Upper lobe of left lung (tissue), 6 donors: ENCODE measurements at regions not wholly inside any gene's neighbourhood (a gene's known extent, or its start where the extent isn't known, plus 50 kb on each side); places are given as distances from the start of the nearest gene placed in this dataset.
"Not testable (repeated sequence)": the region's sequence is repeated elsewhere in the genome, so short reads cannot be mapped to it uniquely, and the experiment has no call there.

Experiments used
- ATAC-seq, 2 donors: fragments of 200-7000 bp; cut with Tn5 transposase; one replicate each; pipeline ENCODE4 v1.9.1; 2022; ENCODE audit warnings: mild to moderate bottlenecking in 2 of 2, moderate library complexity in 2 of 2; ENCODE audit not compliant: low FRiP score in 2 of 2
- DNase-seq, 2 donors: peaks; one replicate each; pipeline ENCODE4 v3.0.0-alpha.2; 2019 to 2020
- H3K27ac ChIP-seq, 4 donors: fragments of 200-600 bp; sonication (generic); one replicate each; pipeline ENCODE4 v1.5.1; 2016 to 2019
- H3K27me3 ChIP-seq, 4 donors: fragments of 200-600 bp; sonication (generic); one replicate each; pipeline ENCODE4 v1.5.1; 2017 to 2019
- H3K36me3 ChIP-seq, 4 donors: fragments of 200-600 bp; sonication (generic); one replicate each; pipeline ENCODE4 v1.5.1; 2016 to 2019
- H3K4me1 ChIP-seq, 4 donors: fragments of 200-600 bp; sonication (generic); one replicate each; pipeline ENCODE4 v1.5.1; 2018 to 2019
- H3K4me3 ChIP-seq, 4 donors: fragments of 200-600 bp; sonication (generic); one replicate each; pipeline ENCODE4 v1.5.1; 2017 to 2019; ENCODE audit warnings: mild to moderate bottlenecking in 2 of 4, moderate library complexity in 1 of 4
- H3K9me3 ChIP-seq, 4 donors: fragments of 200-600 bp; sonication (generic); one replicate each; pipeline ENCODE4 v1.5.1; 2018 to 2019
- CTCF ChIP-seq, 6 experiments: fragments of 450-650 bp in 4 of 6; fragments of 200-600 bp in 2 of 6; sonication (generic) in 2 of 6; IDR thresholded peaks; one replicate each; pipeline ENCODE4 v1.5.1; 2016 to 2019; ENCODE audit warnings: antibody characterized with exemption in 6 of 6
- EP300 ChIP-seq, 4 donors: sonication (generic); formaldehyde crosslinking; IDR thresholded peaks; one replicate each; pipeline ENCODE4 v1.5.1; 2017; ENCODE audit warnings: antibody characterized with exemption in 4 of 4, control low read depth in 2 of 4
- POLR2A ChIP-seq, 4 donors: fragments of 450-650 bp; IDR thresholded peaks; one replicate each; pipeline ENCODE4 v1.5.1; 2016 to 2017; ENCODE audit warnings: antibody characterized with exemption in 4 of 4, mild to moderate bottlenecking in 2 of 4
- POLR2AphosphoS5 ChIP-seq, 2 donors: sonication (generic); formaldehyde crosslinking; IDR thresholded peaks; one replicate each; pipeline ENCODE4 v1.5.1; 2017; ENCODE audit warnings: antibody characterized with exemption in 2 of 2
- whole genome bisulfite sequencing, 2 donors: methylation state at CpG; one replicate each; pipeline ENCODE4 v1.1.5; 2017 to 2018; 5-methylcytosine and 5-hydroxymethylcytosine counted together
- donor health status: DM: no; HTN: no; CAD: no; lungs with moderate emphysema.
- donor health status: DM: no; HTN: yes; CAD: no; lungs with severe emphysema.

GRCh38 chr10:33652870-33653269 lies 318.4 kb upstream of the NRP1 start:
- ATAC-seq (no peak), DNase-seq (no peak)
- Histone ChIP-seq H3K9me3 (no peaks in the 10 kb centered on the region), H3K27ac (no peak overlapping the region), H3K4me1 (no peaks in the 10 kb centered on the region), H3K4me3 (no peak overlapping the region), H3K27me3 (no peaks in the 10 kb centered on the region), H3K36me3 (no peaks in the 10 kb centered on the region)
- 89 to 94% methylated on average over 3 of the region's 3 CpGs for WGBS, 2 donors
- TF ChIP-seq POLR2A (IDR thresholded peaks at IDR 0.05) (no peak), POLR2AphosphoS5 (IDR thresholded peaks at IDR 0.05) (no peak), EP300 (IDR thresholded peaks at IDR 0.05) (no peak), CTCF (IDR thresholded peaks at IDR 0.05) (no peak)

GRCh38 chr10:33650131-33650530 lies 315.7 kb upstream of the NRP1 start:
- H3K36me3 ChIP-seq, H3K4me1 ChIP-seq, H3K4me3 ChIP-seq, DNase-seq, ATAC-seq, H3K27ac ChIP-seq, H3K9me3 ChIP-seq, H3K27me3 ChIP-seq: not testable (repeated sequence)
- 50 to 82% methylated on average over 2 of the region's 2 CpGs for WGBS, 2 donors

- DNase-seq: no peak
- Histone ChIP-seq H3K4me1 (no peaks in the 10 kb centered on the region), H3K9me3 (no peaks in the 10 kb centered on the region), H3K27ac (no peak overlapping the region), H3K27me3 (no peaks in the 10 kb centered on the region), H3K4me3 (no peak overlapping the region), H3K36me3 (no peaks in the 10 kb centered on the region)
- ATAC-seq: no peak
- TF ChIP-seq POLR2AphosphoS5 (IDR thresholded peaks at IDR 0.05): no peak
- TF ChIP-seq CTCF (IDR thresholded peaks at IDR 0.05): no peak
- no peak for TF ChIP-seq EP300 (IDR thresholded peaks at IDR 0.05)
- no peak for TF ChIP-seq POLR2A (IDR thresholded peaks at IDR 0.05)
Observed at GRCh38 chr10:33643042-33643441, 308.6 kb upstream of the NRP1 start.

GRCh38 chr10:33638891-33639290 lies 304.4 kb upstream of the NRP1 start:
- DNase-seq (no peak), ATAC-seq (no peak)
- Histone ChIP-seq H3K36me3 (no peaks in the 10 kb centered on the region), H3K4me3 (no peak overlapping the region), H3K27ac (no peak overlapping the region), H3K4me1 (no peaks in the 10 kb centered on the region), H3K27me3 (no peaks in the 10 kb centered on the region), H3K9me3 (no peaks in the 10 kb centered on the region)
- 90 to 91% methylated on average over 3 of the region's 3 CpGs for WGBS, 2 donors
- no peak for TF ChIP-seq EP300 (IDR thresholded peaks at IDR 0.05)
- no peak for TF ChIP-seq POLR2AphosphoS5 (IDR thresholded peaks at IDR 0.05)
- no peak for TF ChIP-seq CTCF (IDR thresholded peaks at IDR 0.05)
- TF ChIP-seq POLR2A (IDR thresholded peaks at IDR 0.05): no peak

- DNase-seq (no peak), ATAC-seq (no peak)
- no peak overlapping the region for H3K4me3 ChIP-seq
- H3K36me3 ChIP-seq: no peaks in the 10 kb centered on the region
- H3K27ac ChIP-seq: no peak overlapping the region
- no peaks in the 10 kb centered on the region for H3K9me3 ChIP-seq
- no peaks in the 10 kb centered on the region for H3K27me3 ChIP-seq
- no peaks in the 10 kb centered on the region for H3K4me1 ChIP-seq
- 91% methylated on average over 3 of the region's 3 CpGs for WGBS, 2 donors
- TF ChIP-seq POLR2AphosphoS5 (IDR thresholded peaks at IDR 0.05): no peak
- TF ChIP-seq CTCF (IDR thresholded peaks at IDR 0.05): no peak
- TF ChIP-seq POLR2A (IDR thresholded peaks at IDR 0.05): no peak
- no peak for TF ChIP-seq EP300 (IDR thresholded peaks at IDR 0.05)
Observed at GRCh38 chr10:33638374-33638773, 303.9 kb upstream of the NRP1 start.
